ENCODE measurements at regions not wholly inside any gene's neighbourhood (a gene's known extent, or its start where the extent isn't known, plus 50 kb on each side); places are given as distances from the start of the nearest gene placed in this dataset.

GRCh38 chr6:93083337-93084230 lies 335.8 kb downstream of the EPHA7 start:
- DNase-seq, result no peak

GRCh38 chr6:93081901-93082300 lies 337.5 kb downstream of the EPHA7 start:
- DNase-seq, result no peak

DNA sequence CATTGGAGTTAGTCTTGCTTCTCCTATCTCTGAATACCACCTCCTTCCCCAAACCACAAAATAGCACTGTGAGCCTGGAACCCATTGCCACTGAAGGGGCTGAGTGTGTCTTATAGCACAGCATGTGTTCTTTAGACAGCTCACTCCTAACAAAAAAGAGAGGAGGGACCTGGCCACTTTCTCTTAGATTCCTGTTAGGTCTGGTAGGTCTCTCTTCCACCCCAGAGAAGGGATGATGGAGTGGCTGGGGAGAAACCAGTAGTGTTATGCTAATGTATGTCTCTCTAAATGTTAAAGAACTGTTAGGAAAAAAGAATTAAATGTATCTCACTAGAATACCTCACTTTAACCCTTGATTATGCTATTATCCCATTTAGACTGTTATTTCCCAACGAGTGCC lies 340.3 kb downstream of the EPHA7 start:
- DNase-seq, result no peak

DNA sequence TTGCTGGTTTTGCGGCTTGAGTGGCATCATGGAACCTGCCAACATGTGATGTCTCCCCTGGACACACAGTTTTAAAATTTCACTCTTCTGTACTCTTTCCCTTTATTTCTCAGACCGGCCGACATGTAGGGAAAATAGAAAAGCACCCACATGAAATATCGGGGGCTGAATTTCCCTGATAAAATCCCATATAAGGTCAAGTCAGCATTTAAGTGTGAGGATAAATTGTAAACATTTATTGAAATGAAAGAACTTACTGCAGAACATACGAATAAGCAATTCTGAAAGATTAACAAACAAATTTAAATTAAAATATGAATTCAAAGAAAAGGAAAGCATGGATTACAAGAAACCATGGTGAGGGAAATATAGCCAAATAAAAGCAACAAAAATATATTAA lies 345.5 kb downstream of the EPHA7 start:
- no peak for DNase-seq

- DNase-seq, result no peak
Measured at GRCh38 chr6:93069856-93070255, 349.5 kb downstream of the EPHA7 start.

DNA sequence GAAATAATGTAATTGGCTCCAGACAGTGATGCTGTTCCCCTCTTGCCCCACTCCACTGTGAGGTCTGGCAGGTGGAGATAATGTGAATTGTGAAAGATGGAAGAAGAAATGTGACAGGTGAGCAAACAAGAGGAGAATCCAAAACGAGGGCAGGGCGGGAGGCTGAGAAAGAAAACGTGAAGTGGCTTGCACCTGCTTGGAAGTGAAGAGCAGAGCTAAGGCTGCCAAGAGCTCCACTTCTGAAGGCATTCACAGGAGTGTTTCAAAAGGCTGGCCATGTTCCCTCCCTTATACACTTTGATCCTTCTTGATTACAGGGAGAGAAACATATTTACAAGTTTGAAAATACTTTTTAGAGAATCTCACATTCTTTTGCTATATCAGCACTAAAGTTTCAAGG lies 359.4 kb downstream of the EPHA7 start:
- DNase-seq, result no peak

DNA sequence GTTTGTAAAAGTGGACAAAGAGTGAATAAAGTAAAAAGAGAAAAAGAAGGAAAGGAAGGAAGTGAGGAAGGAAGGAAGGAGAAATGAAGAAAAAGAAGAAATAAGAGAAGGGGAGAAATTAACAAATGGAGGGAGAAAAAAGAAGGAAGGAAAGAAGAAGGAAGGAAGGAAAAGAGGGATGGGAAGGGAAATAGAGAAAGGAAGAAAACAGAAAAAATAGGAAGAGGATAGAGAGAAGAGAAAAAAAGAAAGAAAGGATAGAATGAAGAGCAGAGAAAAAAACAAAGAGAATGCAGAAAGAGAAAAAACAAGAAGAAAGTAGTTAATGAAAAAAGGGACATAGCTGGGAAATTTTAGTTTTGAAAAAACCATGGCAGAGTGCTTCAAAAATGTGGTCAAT lies 361.8 kb downstream of the EPHA7 start:
- DNase-seq, result no peak

DNA sequence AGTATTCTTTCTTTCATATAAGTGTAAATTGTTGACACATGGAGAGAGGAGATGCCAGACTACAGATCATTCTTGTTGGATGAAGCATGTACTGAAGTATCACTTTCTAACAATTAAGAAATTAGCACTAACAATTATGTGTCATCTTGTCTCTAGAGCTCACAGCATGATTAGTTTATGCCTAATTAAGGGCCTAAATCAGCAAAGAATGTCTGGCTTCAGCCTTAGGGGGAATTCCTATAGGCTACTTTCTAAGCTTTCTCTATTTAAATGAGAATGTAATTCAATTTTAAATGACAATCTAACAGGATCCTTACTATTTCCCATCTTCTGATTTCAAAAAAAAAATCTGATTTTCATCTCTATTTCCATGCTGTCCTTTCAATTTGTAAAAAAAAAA lies 371.0 kb downstream of the EPHA7 start:
- no peak for DNase-seq

DNA sequence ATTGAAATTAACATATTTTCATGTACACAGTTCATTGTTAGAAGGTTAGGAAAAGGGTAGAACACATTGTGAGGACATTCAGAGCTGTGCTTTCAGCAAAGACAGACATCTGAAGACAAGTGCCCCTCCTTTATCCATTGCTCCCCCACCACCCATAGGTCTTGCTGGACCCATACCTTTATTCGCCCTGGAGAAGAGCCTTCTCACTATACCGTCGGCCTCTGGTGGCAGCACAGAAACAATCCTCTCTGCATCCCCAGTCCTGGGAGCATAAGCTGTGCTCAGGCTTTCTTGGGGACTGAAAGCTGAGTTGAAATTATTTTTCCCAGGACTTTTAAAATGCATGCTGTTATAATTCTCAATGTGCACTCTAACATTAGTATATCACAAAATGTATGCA lies 372.3 kb downstream of the EPHA7 start:
- no peak for DNase-seq

- no peak for DNase-seq
Measured at GRCh38 chr6:93045156-93045555, 374.2 kb downstream of the EPHA7 start.

DNA sequence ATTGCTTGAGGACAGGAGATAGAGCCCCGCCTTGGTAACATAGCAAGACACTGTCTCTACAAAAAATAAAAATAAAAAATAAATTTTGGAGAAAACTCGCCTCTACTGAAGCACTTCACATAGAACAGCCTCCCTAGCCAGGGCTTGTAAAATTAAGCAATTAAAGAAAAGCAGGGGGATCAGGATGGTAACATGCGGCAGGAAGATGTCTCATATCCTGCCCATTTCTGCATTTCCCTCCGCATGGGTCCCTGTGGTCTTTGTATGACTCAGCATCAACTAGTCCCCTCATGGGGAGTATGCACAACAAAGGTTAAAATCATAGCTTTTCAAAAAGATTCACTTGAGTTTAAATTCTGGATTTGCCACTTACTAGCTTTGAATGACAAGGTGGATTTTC lies 379.0 kb downstream of the EPHA7 start:
- no peak for DNase-seq

- no peak for DNase-seq
Measured at GRCh38 chr6:93036835-93037234, 382.5 kb downstream of the EPHA7 start.

- DNase-seq, result no peak
Measured at GRCh38 chr6:93035756-93036155, 383.6 kb downstream of the EPHA7 start.

GRCh38 chr6:93021235-93021915 lies 398.0 kb downstream of the EPHA7 start:
- DNase-seq, result no peak

- DNase-seq, result no peak
Measured at GRCh38 chr6:93017626-93018025, 401.7 kb downstream of the EPHA7 start.

- DNase-seq, result no peak
Measured at GRCh38 chr6:93017213-93017612, 402.1 kb downstream of the EPHA7 start.

- DNase-seq, result no peak
Measured at GRCh38 chr6:93013054-93013453, 406.3 kb downstream of the EPHA7 start.

- no peak for DNase-seq
Measured at GRCh38 chr6:93008375-93008774, 411.0 kb downstream of the EPHA7 start.

- no peak for DNase-seq
Measured at GRCh38 chr6:92989656-92990055, 429.7 kb downstream of the EPHA7 start.

DNA sequence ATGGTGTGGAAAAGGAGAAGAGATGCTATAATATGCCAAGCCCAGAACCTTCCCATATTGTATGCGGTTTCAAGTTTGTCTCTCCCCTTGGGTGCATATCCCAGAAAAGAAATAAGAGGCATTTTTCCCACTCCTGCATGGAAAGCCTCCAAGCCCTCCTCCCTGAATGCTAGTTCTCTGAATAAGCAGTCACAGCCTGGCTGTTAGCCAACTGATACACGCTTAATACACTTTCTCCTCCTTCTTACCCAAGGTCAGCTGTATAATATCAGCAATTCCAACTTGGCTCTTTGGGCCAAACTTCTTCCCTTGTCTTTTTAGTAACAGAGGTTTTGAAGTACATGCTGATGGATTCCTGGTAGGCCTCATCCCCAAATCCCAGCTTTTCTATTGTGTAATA lies 440.1 kb downstream of the EPHA7 start:
- DNase-seq, result no peak

DNA sequence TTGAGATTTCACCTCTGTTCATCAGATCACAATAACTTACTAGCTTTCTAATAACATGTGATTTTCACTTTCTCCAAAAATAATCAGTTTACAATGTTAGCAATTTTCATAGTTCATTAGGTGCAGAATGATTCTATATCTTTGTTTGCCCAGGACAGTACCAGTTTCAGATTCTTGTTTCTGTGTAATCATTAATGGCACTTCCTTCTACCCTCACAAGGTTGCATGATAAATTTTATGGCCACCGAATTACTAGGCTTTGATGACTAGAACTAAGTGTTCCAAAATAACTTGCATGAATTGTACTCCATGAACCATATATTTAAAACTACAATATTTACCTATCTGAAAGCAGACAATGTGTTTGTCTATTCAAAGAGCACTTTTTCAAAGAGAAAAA lies 442.3 kb downstream of the EPHA7 start:
- no peak for DNase-seq

GRCh38 chr6:92967362-92967761 lies 452.0 kb downstream of the EPHA7 start:
- no peak for DNase-seq

GRCh38 chr6:92962846-92963245 lies 456.5 kb downstream of the EPHA7 start:
- DNase-seq, result no peak
